ENCODE measurements at regions not wholly inside any gene's neighbourhood (a gene's known extent, or its start where the extent isn't known, plus 50 kb on each side); places are given as distances from the start of the nearest gene placed in this dataset.
"Not testable (repeated sequence)": the region's sequence is repeated elsewhere in the genome, so short reads cannot be mapped to it uniquely, and the experiment has no call there.

- DNase-seq, result no peak
- Histone ChIP-seq H3K9me3 (ENCODE audit: severe bottlenecking) (no peaks in the 10 kb centered on the region), H3K27ac (no peak overlapping the region), H3K27me3 (ENCODE audit: insufficient read depth, low read depth, severe bottlenecking) (no peaks in the 10 kb centered on the region), H3K36me3 (no peaks in the 10 kb centered on the region), H3K4me3 (ENCODE audit: low read depth, low read length) (no peak overlapping the region)
- TF ChIP-seq CTCF (IDR thresholded peaks at IDR 0.05; ENCODE audit: low read depth, low read length), result no peak
These were observed 499.3 kb downstream of the IRS1 start for GRCh38 chr2:226300196-226300886.

DNA sequence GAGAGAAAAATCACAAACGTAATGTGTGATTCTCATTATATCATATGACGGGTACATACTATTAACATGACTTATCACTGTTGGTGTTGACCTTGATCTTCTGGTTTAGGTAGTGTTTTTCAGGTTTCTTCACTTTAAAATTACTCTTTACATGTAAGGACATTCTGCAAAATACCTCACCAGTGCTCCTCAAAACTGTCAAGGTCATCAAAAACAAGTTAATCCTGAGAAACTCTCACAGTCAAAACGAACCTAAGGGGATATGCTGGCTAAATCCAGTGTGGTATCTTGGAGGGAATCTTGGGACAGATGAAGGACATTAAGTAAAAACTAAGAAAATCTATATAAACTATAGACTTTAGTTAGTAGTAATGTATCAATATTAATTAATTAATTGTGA is 499.8 kb downstream of the IRS1 start:
- TF ChIP-seq CTCF (IDR thresholded peaks at IDR 0.05; ENCODE audit: low read depth, low read length), result no peak
- Histone ChIP-seq H3K9me3 (ENCODE audit: severe bottlenecking) (no peaks in the 10 kb centered on the region), H3K27ac (no peak overlapping the region)

DNA sequence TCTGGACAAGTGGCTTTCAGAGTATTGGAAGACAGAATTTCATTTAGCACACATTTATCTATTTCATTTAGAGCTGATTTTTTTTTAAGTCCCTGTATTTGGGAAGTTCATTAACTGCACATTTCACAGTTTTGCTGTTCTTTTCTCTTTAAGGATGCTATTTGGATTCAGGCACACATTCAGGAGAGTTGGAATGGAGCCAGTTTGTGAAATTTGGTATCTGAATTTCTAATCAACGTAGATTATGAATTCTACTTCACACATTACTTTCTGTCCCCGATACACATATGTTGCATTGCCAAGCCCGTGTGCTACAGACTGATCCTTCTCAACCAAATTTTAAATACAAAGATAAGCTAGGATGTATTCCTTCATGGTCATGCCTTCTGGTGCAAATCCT is 503.9 kb downstream of the IRS1 start:
- H3K9me3 ChIP-seq (ENCODE audit: severe bottlenecking), result peaks cover 6% of the 10 kb centered on the region
- no peak overlapping the region for H3K27ac ChIP-seq
- DNase-seq, result no peak
- no peak for TF ChIP-seq CTCF (IDR thresholded peaks at IDR 0.05; ENCODE audit: low read depth, low read length)
- H3K27me3 ChIP-seq (ENCODE audit: insufficient read depth, low read depth, severe bottlenecking), result no peaks in the 10 kb centered on the region
- H3K36me3 ChIP-seq, result no peaks in the 10 kb centered on the region
- H3K4me3 ChIP-seq (ENCODE audit: low read depth, low read length), result no peak overlapping the region

More for the DNA sequence above, 499.8 kb downstream of the IRS1 start:
- Histone ChIP-seq H3K36me3 (no peaks in the 10 kb centered on the region), H3K4me3 (ENCODE audit: low read depth, low read length) (no peak overlapping the region), H3K27me3 (ENCODE audit: insufficient read depth, low read depth, severe bottlenecking) (no peaks in the 10 kb centered on the region)
- DNase-seq, result no peak

DNA sequence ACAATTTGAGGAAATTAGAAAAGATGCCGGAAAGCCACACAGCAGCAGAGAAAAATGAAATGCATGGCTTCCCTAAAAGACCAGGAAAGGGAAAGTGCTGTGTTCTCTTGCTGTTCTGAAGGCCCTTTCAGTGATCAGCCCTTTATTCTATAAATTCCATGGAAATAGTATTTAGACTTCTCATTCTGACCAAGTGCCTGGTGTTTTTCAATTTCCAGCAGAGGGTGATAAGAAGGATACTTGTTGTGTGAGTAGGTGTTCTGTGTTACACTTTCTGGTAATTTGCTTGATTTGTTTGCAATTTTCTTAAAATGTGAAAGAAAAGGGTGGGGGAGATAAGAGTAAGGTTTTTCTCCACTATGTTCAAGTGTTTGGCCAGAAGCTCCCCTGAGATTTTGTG is 504.5 kb downstream of the IRS1 start:
- Histone ChIP-seq H3K27ac (no peak overlapping the region), H3K9me3 (ENCODE audit: severe bottlenecking) (peaks cover 6% of the 10 kb centered on the region), H3K27me3 (ENCODE audit: insufficient read depth, low read depth, severe bottlenecking) (no peaks in the 10 kb centered on the region), H3K36me3 (no peaks in the 10 kb centered on the region), H3K4me3 (ENCODE audit: low read depth, low read length) (no peak overlapping the region)
- no peak for DNase-seq
- no peak for TF ChIP-seq CTCF (IDR thresholded peaks at IDR 0.05; ENCODE audit: low read depth, low read length)

DNA sequence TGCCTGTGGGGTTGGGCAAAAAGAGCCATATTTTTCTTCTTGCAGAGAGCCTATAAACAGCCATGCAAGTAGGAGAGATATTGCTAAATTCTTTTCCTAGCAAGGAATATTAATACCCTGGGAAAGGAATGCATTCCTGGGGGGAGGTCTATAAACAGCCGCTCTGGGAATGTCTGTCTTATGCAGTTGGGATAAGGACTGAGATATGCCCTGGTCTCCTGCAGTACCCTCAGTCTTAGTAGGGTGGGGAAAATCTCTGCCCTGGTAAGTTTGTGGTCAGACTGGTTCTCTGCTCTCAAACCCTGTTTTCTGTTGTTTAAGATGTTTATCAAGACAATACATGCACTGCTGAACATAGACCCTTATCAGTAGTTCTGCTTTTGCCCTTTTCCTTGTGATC is 508.3 kb downstream of the IRS1 start:
- not testable (repeated sequence) for H3K9me3 ChIP-seq (ENCODE audit: severe bottlenecking); H3K36me3 ChIP-seq; H3K4me3 ChIP-seq (ENCODE audit: low read depth, low read length); H3K27ac ChIP-seq; DNase-seq; H3K27me3 ChIP-seq (ENCODE audit: insufficient read depth, low read depth, severe bottlenecking)

- no peak overlapping the region for H3K27ac ChIP-seq
- H3K9me3 ChIP-seq (ENCODE audit: severe bottlenecking), result peaks cover 4% of the 10 kb centered on the region
- H3K36me3 ChIP-seq, result no peaks in the 10 kb centered on the region
- H3K27me3 ChIP-seq (ENCODE audit: insufficient read depth, low read depth, severe bottlenecking), result no peaks in the 10 kb centered on the region
- no peak overlapping the region for H3K4me3 ChIP-seq (ENCODE audit: low read depth, low read length)
- no peak for DNase-seq
- no peak for TF ChIP-seq CTCF (IDR thresholded peaks at IDR 0.05; ENCODE audit: low read depth, low read length)
These were observed 512.7 kb downstream of the IRS1 start for GRCh38 chr2:226286916-226287315.

All from WERI-Rb-1 (cell line).